Fibroblast of pulmonary artery (primary cell): ENCODE measurements at regions not wholly inside any gene's neighbourhood (a gene's known extent, or its start where the extent isn't known, plus 50 kb on each side); places are given as distances from the start of the nearest gene placed in this dataset.

Experiments used
- DNase-seq: peaks from one replicate; pipeline ENCODE4 v3.0.0-alpha.2; 2010; ENCODE audit warnings: low read depth
- H3K4me3 ChIP-seq: replicated peaks from 2 replicates; pipeline ENCODE4 v1.5.1; 2011; ENCODE audit warnings: low read depth, mild to moderate bottlenecking, control low read depth, low read length, moderate library complexity
- CTCF ChIP-seq: IDR thresholded peaks from 2 replicates; pipeline ENCODE4 v1.5.1; 2011; ENCODE audit warnings: mild to moderate bottlenecking, control low read depth, low read length, inconsistent platforms; ENCODE audit errors: missing control alignments

DNA sequence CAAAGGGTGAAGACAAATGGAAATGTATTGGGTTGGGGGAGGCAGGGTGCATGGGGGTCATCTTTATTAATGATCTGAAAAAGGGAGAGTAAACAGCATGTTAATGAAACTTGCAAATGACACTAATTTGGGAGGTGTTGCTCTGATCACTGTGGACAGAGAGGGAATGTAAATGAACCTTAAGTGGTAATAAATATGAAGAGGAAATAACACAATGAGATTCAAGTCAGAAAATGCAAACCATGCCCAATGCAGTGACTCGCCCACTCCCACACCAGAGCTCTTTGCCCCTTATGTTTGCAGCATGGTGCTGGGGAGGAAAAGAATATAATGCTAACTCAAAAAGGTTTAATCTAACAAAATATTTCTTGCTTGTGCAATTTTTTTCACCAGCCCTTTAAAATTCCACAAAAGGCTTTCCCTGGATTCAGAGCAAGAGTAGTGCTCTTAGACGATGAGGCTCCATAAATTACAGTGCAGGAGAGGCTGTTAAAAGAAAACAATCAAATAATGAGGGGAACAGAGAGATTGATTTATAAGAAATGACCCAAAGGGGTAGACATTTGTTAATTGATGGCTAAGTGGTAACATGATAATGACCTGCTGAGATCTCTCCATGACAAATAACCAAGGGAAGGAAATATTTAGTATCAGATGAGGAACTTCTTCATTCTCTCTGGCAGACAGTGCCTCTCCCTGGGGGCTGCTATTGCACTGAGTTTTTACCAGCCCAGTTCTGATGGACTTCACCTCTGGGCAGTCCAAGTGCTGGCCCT lies 210.0 kb upstream of the PPP2R3A start:
- DNase-seq: no peak
- TF ChIP-seq CTCF: no peak
- H3K4me3 ChIP-seq: no peak overlapping the region

DNA sequence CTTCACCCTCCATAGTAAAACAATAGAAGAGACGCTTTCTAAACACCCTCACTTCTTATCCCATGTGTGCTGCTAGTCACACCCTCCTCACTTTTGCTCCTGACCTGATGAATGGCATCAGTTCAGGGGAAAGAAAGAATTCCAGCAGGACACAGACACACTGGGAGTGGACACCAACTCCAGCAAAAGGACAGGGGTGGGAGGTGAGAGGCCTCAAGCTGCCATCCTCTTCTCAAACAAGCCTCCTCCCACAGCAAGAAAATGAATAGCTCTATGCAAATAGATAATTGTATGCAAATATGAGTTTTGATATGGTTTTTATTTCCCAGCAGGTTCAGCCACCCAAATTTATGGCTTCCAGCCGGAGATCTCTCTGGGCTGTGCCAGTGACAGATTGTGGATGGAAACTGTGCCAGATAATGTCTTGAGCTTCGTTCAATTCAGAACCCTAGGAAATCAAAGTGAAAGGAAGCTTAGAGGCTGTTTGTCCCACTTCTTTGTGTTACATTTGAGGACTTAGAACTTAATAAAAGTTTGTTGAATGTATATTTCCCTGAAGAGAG lies 209.3 kb upstream of the PPP2R3A start:
- no peak for DNase-seq
- no peak for TF ChIP-seq CTCF
- H3K4me3 ChIP-seq: no peak overlapping the region

DNA sequence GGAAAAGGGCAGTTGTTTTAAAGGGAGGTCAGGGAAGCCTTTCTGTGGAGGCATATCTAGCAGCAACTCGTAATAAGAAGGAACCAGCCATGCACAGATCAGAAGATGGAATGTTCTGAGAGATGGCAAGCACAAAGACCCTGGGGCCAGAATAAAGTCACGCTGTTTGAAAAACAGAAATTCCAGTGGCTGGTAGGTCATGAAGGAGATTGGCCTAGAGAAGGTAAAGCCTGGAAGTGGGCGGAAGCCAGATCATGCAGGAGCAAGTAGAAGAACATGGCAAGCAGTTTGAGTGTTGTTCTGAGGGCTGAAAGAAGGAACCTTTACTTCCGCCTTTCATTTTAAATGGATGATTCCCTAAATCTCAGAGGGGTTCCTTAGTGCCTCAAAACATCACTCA lies 208.1 kb upstream of the PPP2R3A start:
- H3K4me3 ChIP-seq: no peak overlapping the region
- TF ChIP-seq CTCF: no peak
- no peak for DNase-seq

- DNase-seq: no peak
- no peak for TF ChIP-seq CTCF
- no peak overlapping the region for H3K4me3 ChIP-seq
These were observed 206.6 kb upstream of the PPP2R3A start for GRCh38 chr3:135758961-135759360.

GRCh38 chr3:135759651-135760050 lies 205.9 kb upstream of the PPP2R3A start:
- TF ChIP-seq CTCF: no peak
- no peak for DNase-seq

GRCh38 chr3:135760581-135760980 lies 204.9 kb upstream of the PPP2R3A start:
- H3K4me3 ChIP-seq: no peak overlapping the region
- no peak for TF ChIP-seq CTCF
- no peak for DNase-seq

More at GRCh38 chr3:135759651-135760050, 205.9 kb upstream of the PPP2R3A start:
- H3K4me3 ChIP-seq: no peak overlapping the region

GRCh38 chr3:135762188-135762856 lies 203.2 kb upstream of the PPP2R3A start:
- no peak for TF ChIP-seq CTCF
- DNase-seq: no peak

More at GRCh38 chr3:135762188-135762856, 203.2 kb upstream of the PPP2R3A start:
- H3K4me3 ChIP-seq: no peak overlapping the region
